ELF-1 (cell line): ENCODE measurements at regions not wholly inside any gene's neighbourhood (a gene's known extent, or its start where the extent isn't known, plus 50 kb on each side); places are given as distances from the start of the nearest gene placed in this dataset.
A peak's percentile ranks its signal among the peaks of the same experiment; 100 is the strongest.

Experiments used
- DNase-seq: peaks from one replicate; pipeline ENCODE4 v3.0.0-alpha.2; 2016; ENCODE audit warnings: low read depth, low spot score

- DNase-seq, result no peak
Observed at GRCh38 chr12:107400686-107401447, 284.7 kb upstream of the PWP1 start.

- peak; percentile 92 for DNase-seq
Observed at GRCh38 chr12:107402041-107403022, 283.3 kb upstream of the PWP1 start.

- peak; percentile 34 for DNase-seq
Observed at GRCh38 chr12:107404981-107405380, 280.6 kb upstream of the PWP1 start.

- no peak for DNase-seq
Observed at GRCh38 chr12:107405436-107405835, 280.2 kb upstream of the PWP1 start.

- no peak for DNase-seq
Observed at GRCh38 chr12:107406932-107407331, 278.7 kb upstream of the PWP1 start.

GRCh38 chr12:107411792-107412535 is 273.6 kb upstream of the PWP1 start:
- no peak for DNase-seq

- no peak for DNase-seq
Observed at GRCh38 chr12:107415071-107415470, 270.5 kb upstream of the PWP1 start.

- no peak for DNase-seq
Observed at GRCh38 chr12:107415834-107416233, 269.8 kb upstream of the PWP1 start.

GRCh38 chr12:107417004-107417403 is 268.6 kb upstream of the PWP1 start:
- no peak for DNase-seq

GRCh38 chr12:107418981-107419380 is 266.6 kb upstream of the PWP1 start:
- DNase-seq, result no peak

- DNase-seq, result no peak
Observed at GRCh38 chr12:107423531-107423930, 262.1 kb upstream of the PWP1 start.

- no peak for DNase-seq
Observed at GRCh38 chr12:107429006-107429705, 256.4 kb upstream of the PWP1 start.

GRCh38 chr12:107431942-107432341 is 253.7 kb upstream of the PWP1 start:
- DNase-seq, result no peak

GRCh38 chr12:107435072-107435471 is 250.5 kb upstream of the PWP1 start:
- DNase-seq, result no peak

GRCh38 chr12:107435520-107435919 is 250.1 kb upstream of the PWP1 start:
- DNase-seq, result no peak

- DNase-seq, result peak; percentile 60
Observed at GRCh38 chr12:107436376-107436775, 249.2 kb upstream of the PWP1 start.

GRCh38 chr12:107436836-107437235 is 248.8 kb upstream of the PWP1 start:
- no peak for DNase-seq

- no peak for DNase-seq
Observed at GRCh38 chr12:107437954-107438353, 247.6 kb upstream of the PWP1 start.

GRCh38 chr12:107439026-107439738 is 246.4 kb upstream of the PWP1 start:
- DNase-seq, result peak; percentile 10

- no peak for DNase-seq
Observed at GRCh38 chr12:107440606-107441005, 245.0 kb upstream of the PWP1 start.
